Vagina (tissue), 2 donors: ENCODE measurements at regions not wholly inside any gene's neighbourhood (a gene's known extent, or its start where the extent isn't known, plus 50 kb on each side); places are given as distances from the start of the nearest gene placed in this dataset.

Source experiments
- DNase-seq, 2 donors: peaks; one replicate each; pipeline ENCODE4 v3.0.0-alpha.2; 2017; ENCODE audit errors: extremely low spot score in 2 of 2
- H3K27ac ChIP-seq: fragments of 200-600 bp; sonication (generic); one replicate; pipeline ENCODE4 v1.5.1; 2019
- H3K27me3 ChIP-seq: fragments of 200-600 bp; sonication (generic); one replicate; pipeline ENCODE4 v1.5.1; 2019
- H3K36me3 ChIP-seq, 2 donors: fragments of 200-600 bp; sonication (generic); one replicate each; pipeline ENCODE4 v1.5.1; 2017 to 2019
- H3K4me1 ChIP-seq: fragments of 200-600 bp; sonication (generic); one replicate; pipeline ENCODE4 v1.5.1; 2019
- H3K4me3 ChIP-seq, 2 donors: fragments of 200-600 bp; sonication (generic); 1 replicate in 1 of 2; 2 replicates in 1 of 2; pipeline ENCODE4 v1.5.1; 2016 to 2019
- H3K9me3 ChIP-seq: fragments of 200-600 bp; sonication (generic); one replicate; pipeline ENCODE4 v1.5.1; 2019
- CTCF ChIP-seq, 3 experiments: fragments of 450-650 bp in 2 of 3; fragments of 200-600 bp in 1 of 3; sonication (generic) in 1 of 3; IDR thresholded peaks; one replicate each; pipeline ENCODE4 v1.5.1; 2017 to 2019; ENCODE audit warnings: antibody characterized with exemption in 3 of 3, mild to moderate bottlenecking in 2 of 3, moderate library complexity in 2 of 3
- POLR2A ChIP-seq, 2 donors: fragments of 450-650 bp; IDR thresholded peaks; one replicate each; pipeline ENCODE4 v1.6.1; 2017; ENCODE audit warnings: antibody characterized with exemption in 2 of 2, mild to moderate bottlenecking in 2 of 2, moderate library complexity in 2 of 2
- POLR2AphosphoS5 ChIP-seq, 2 donors: sonication (generic); formaldehyde crosslinking; IDR thresholded peaks; one replicate each; pipeline ENCODE4 v1.9.0; 2017; ENCODE audit warnings: antibody characterized with exemption in 2 of 2, mild to moderate bottlenecking in 2 of 2, low read depth in 1 of 2; ENCODE audit not compliant: insufficient read depth in 1 of 2
- intact Hi-C: fragments of 100-400 bp; cut with DNase I; formaldehyde crosslinking; loops from one replicate; pipeline ENCODE4 v1.15.1; 2023

DNA sequence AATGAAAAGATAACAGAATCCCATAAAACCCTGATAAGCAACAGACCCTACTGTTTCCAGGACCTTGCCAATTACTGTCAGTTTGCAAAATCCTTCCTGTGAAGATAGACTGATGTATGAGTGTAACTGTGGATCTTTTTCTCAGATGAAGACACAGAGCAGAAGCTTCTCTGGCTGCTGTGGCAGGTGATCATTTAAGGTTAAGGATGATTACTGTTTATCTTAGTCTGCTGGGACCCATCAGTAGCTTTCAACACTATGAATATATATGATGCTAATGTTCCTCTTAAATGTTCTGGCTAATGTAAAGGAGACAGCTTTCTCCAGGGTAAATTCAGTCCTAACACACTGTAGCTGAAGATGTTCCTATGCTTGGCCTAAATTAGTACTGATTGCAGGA, 56.0 kb upstream of the CTTNBP2 start:
- TF ChIP-seq POLR2AphosphoS5 (IDR thresholded peaks at IDR 0.05; ENCODE audit: insufficient read depth in 1 of 2, low read depth in 1 of 2) (no peak), POLR2A (IDR thresholded peaks at IDR 0.05) (no peak), CTCF (IDR thresholded peaks at IDR 0.05) (no peak)
- no peaks in the 10 kb centered on the region for H3K9me3 ChIP-seq
- H3K4me1 ChIP-seq = no peaks in the 10 kb centered on the region
- no peaks in the 10 kb centered on the region for H3K27me3 ChIP-seq
- DNase-seq = no peak
- H3K36me3 ChIP-seq = no peaks in the 10 kb centered on the region
- H3K4me3 ChIP-seq = no peak overlapping the region
- intact Hi-C loops = no loop called here
- no peak overlapping the region for H3K27ac ChIP-seq

GRCh38 chr7:117931314-117931713, 58.1 kb upstream of the CTTNBP2 start:
- H3K36me3 ChIP-seq = no peaks in the 10 kb centered on the region
- H3K4me1 ChIP-seq = no peaks in the 10 kb centered on the region
- DNase-seq = no peak
- H3K27me3 ChIP-seq = no peaks in the 10 kb centered on the region
- TF ChIP-seq POLR2A (IDR thresholded peaks at IDR 0.05) = no peak
- TF ChIP-seq POLR2AphosphoS5 (IDR thresholded peaks at IDR 0.05; ENCODE audit: insufficient read depth in 1 of 2, low read depth in 1 of 2) = no peak
- no peak for TF ChIP-seq CTCF (IDR thresholded peaks at IDR 0.05)
- no peak overlapping the region for H3K4me3 ChIP-seq
- intact Hi-C loops = no loop called here
- H3K27ac ChIP-seq = no peak overlapping the region
- no peaks in the 10 kb centered on the region for H3K9me3 ChIP-seq

DNA sequence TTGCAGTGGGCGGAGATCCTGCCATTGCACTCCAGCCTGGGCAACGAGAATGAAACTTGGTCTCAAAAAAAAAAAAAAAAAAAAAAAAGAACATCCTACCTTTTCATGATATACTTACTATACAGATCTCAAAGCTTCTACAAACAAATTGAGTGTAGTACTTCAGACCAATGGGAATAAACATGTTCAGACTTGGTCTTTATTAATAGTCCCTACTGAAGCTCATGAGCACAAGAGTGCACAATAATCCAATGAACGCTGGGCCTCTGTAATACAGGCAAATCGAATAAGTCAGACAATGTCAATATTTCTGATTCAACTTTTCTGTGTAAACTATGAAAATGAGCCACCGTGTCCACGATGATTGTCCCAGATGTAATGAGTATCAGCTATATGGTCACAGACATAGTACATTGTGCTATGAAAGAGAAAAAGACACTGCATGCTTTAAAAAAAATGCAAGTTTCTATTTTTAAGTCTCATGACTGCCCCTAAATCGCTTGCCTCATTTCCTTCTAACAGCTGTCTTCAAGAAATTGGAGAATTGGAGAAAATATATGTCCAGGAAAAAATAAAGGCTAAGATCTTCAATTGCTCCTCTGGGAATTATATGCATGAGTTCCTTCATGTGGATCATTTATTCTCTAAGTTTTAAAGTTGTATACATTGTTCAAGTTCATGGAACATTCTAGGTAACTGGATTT, 64.0 kb upstream of the CTTNBP2 start:
- no peak for DNase-seq
- Histone ChIP-seq H3K36me3 (no peaks in the 10 kb centered on the region), H3K9me3 (no peaks in the 10 kb centered on the region), H3K4me3 (no peak overlapping the region), H3K4me1 (no peaks in the 10 kb centered on the region), H3K27me3 (no peaks in the 10 kb centered on the region), H3K27ac (no peak overlapping the region)
- intact Hi-C loops = no loop called here
- no peak for TF ChIP-seq POLR2AphosphoS5 (IDR thresholded peaks at IDR 0.05; ENCODE audit: insufficient read depth in 1 of 2, low read depth in 1 of 2)
- no peak for TF ChIP-seq POLR2A (IDR thresholded peaks at IDR 0.05)
- TF ChIP-seq CTCF (IDR thresholded peaks at IDR 0.05) = no peak

DNA sequence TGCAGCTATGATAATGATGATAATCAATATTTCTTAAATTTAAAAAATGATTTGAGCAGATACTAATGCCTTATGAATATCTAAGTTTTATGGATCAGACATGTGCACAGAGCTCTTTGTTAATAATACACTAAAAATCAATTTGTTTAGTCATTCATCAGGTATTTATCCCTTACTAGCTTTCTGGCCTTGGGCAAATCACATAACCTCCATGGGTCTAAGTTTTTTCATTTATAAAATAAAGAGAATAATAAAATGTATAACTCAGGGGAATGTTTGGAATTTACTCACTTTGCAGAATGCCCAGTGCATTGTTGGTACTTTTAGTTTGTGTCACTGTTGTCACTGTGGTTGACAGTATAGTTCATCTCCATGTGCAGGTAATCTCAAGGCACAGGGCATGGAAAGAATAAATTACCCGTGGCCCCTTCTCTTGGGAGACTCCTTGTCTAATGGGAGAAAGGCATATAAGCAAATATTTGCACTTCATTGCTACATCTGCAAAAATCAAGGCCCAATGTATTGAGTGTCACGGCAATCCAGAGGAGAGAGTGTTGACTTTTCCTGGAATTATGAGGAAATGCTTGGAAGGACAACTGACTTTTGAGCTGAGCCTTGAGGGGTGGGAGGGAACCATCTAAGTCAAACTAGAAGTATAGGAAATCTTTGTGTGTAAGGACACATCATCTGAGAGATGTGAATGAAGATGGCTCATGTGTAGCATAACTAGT, 64.7 kb upstream of the CTTNBP2 start:
- Histone ChIP-seq H3K27ac (no peak overlapping the region), H3K9me3 (no peaks in the 10 kb centered on the region), H3K27me3 (no peaks in the 10 kb centered on the region), H3K4me3 (no peak overlapping the region), H3K4me1 (no peaks in the 10 kb centered on the region), H3K36me3 (no peaks in the 10 kb centered on the region)
- intact Hi-C loops = no loop called here
- no peak for TF ChIP-seq POLR2AphosphoS5 (IDR thresholded peaks at IDR 0.05; ENCODE audit: insufficient read depth in 1 of 2, low read depth in 1 of 2)
- no peak for TF ChIP-seq CTCF (IDR thresholded peaks at IDR 0.05)
- TF ChIP-seq POLR2A (IDR thresholded peaks at IDR 0.05) = no peak
- no peak for DNase-seq
